K562 (cell line): ENCODE measurements at regions not wholly inside any gene's neighbourhood (a gene's known extent, or its start where the extent isn't known, plus 50 kb on each side); places are given as distances from the start of the nearest gene placed in this dataset.

Experiments
- CTCF ChIP-seq, 3 experiments: IDR thresholded peaks in 2 of 3; conservative IDR thresholded peaks in 1 of 3; 2 replicates each; pipeline ENCODE4 v1.5.1; 2011 to 2012; ENCODE audit warnings: low read length in 3 of 3, mild to moderate bottlenecking in 3 of 3, control low read depth in 2 of 3, improper control_type of control experiment in 1 of 3, inconsistent platforms in 1 of 3, low read depth in 1 of 3, mixed read lengths in 1 of 3, moderate library complexity in 1 of 3; ENCODE audit not compliant: insufficient read depth in 2 of 3
- E2F1 ChIP-seq: sonication (generic); formaldehyde crosslinking; IDR thresholded peaks from 2 replicates; pipeline ENCODE4 v1.8.1; 2023; ENCODE audit warnings: mild to moderate bottlenecking, missing genetic modification reagents, moderate library complexity
- JUNB ChIP-seq: fragments of 450-650 bp; formaldehyde crosslinking; conservative IDR thresholded peaks from 2 replicates; pipeline ENCODE4 v1.4.0; 2020; ENCODE audit warnings: mild to moderate bottlenecking
- MXD1 ChIP-seq: fragments of 250-450 bp; sonication (Bioruptor Pico); IDR thresholded peaks from 2 replicates; pipeline ENCODE4 v1.8.0; 2021; ENCODE audit warnings: borderline replicate concordance, mild to moderate bottlenecking, moderate library complexity; ENCODE audit not compliant: poor library complexity, severe bottlenecking
- NCOA1 ChIP-seq: fragments of 450-650 bp; IDR thresholded peaks from 2 replicates; pipeline ENCODE4 v1.6.1; 2016; ENCODE audit warnings: low read depth
- RAD21 ChIP-seq, 2 experiments: fragments of 250-450 bp in 1 of 2; fragments of 450-650 bp in 1 of 2; sonication (Bioruptor Pico) in 1 of 2; formaldehyde crosslinking in 1 of 2; IDR thresholded peaks in 1 of 2; conservative IDR thresholded peaks in 1 of 2; 2 replicates each; pipeline versions ENCODE4 v1.4.0 to v1.8.0; 2020 to 2022; ENCODE audit warnings: mild to moderate bottlenecking in 2 of 2, moderate library complexity in 1 of 2
- ZFX ChIP-seq: sonication (generic); formaldehyde crosslinking; IDR thresholded peaks from 2 replicates; pipeline ENCODE4 v1.8.0; 2022; ENCODE audit warnings: mild to moderate bottlenecking, missing genetic modification reagents, moderate library complexity
- ZNF184 ChIP-seq: sonication (generic); formaldehyde crosslinking; IDR thresholded peaks from 2 replicates; pipeline ENCODE4 v1.5.0; 2020; ENCODE audit warnings: missing genetic modification reagents

- no peak for TF ChIP-seq ZNF184 (CRISPR knock-in tag)
- TF ChIP-seq CTCF (IDR thresholded peaks at IDR 0.05 in 2 of 3, conservative IDR thresholded peaks at IDR 0.05 in 1 of 3; ENCODE audit: insufficient read depth in 2 of 3, low read depth in 1 of 3, low read length in 3 of 3) = no peak
- no peak for TF ChIP-seq NCOA1
- TF ChIP-seq E2F1 (CRISPR knock-in tag) = no peak
- TF ChIP-seq ZFX = no peak
- no peak for TF ChIP-seq RAD21 (CRISPR knock-in tag; conservative IDR thresholded peaks at IDR 0.05 in 1 of 2, IDR thresholded peaks at IDR 0.05 in 1 of 2)
- no peak for TF ChIP-seq JUNB (CRISPR knock-in tag)
- no peak for TF ChIP-seq MXD1 (CRISPR knock-in tag)
These were observed 669.4 kb downstream of the NXPH1 start for GRCh38 chr7:9102846-9103245.
